ENCODE measurements at regions not wholly inside any gene's neighbourhood (a gene's known extent, or its start where the extent isn't known, plus 50 kb on each side); places are given as distances from the start of the nearest gene placed in this dataset.

DNA sequence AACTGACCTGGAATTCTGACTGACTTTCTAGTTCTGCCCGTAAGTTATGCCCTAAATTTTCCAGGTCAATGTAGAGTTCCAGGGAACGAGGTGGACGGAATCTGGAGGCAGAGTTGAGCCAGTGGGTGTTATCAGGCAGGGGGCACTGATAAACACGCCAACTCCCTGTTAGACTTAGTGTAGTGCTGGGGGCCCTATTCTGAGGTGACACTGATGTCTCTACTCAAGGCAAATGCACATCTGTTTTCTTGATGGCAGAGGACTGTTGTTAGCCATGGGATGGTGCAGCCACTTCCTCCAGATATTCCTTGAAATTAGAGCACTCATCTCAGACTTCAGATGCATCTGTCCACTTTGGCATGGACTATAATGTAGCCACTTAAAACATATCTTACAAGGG lies 83.5 kb downstream of the C9orf152 start:
- H3K27ac Mint-ChIP-seq, result no peak overlapping the region
- DNase-seq (no peak), ATAC-seq (no peak)
- H3K4me1 Mint-ChIP-seq (ENCODE audit: low read depth), result peaks cover 19% of the 10 kb centered on the region
- H3K9me3 Mint-ChIP-seq, result no peaks in the 10 kb centered on the region
- no peak for TF ChIP-seq CTCF (IDR thresholded peaks at IDR 0.05)
- intact Hi-C loops (cut with micrococcal nuclease), result no loop called here
- H3K4me3 Mint-ChIP-seq, result no peak overlapping the region
- ChIA-PET CTCF (no interaction called here), POLR2A (no interaction called here)
- H3K27me3 Mint-ChIP-seq, result no peaks in the 10 kb centered on the region
- H3K36me3 Mint-ChIP-seq (ENCODE audit: low read depth), result no peaks in the 10 kb centered on the region

GRCh38 chr9:110125207-110125751 lies 82.7 kb downstream of the C9orf152 start:
- intact Hi-C loops (cut with micrococcal nuclease), result no loop called here
- H3K9me3 Mint-ChIP-seq, result no peaks in the 10 kb centered on the region
- no peak overlapping the region for H3K27ac Mint-ChIP-seq
- H3K36me3 Mint-ChIP-seq (ENCODE audit: low read depth), result no peaks in the 10 kb centered on the region
- no peak for ATAC-seq
- CTCF ChIA-PET, result no interaction called here
- no peak for TF ChIP-seq CTCF (IDR thresholded peaks at IDR 0.05)
- DNase-seq, result no peak
- POLR2A ChIA-PET, result interaction anchor here (0.9 kb wide), 1 partner anchor 8 kb away, joined by 4 read pairs; no protein-coding TSS in a partner anchor
- no peaks in the 10 kb centered on the region for H3K27me3 Mint-ChIP-seq
- peaks cover 19% of the 10 kb centered on the region for H3K4me1 Mint-ChIP-seq (ENCODE audit: low read depth)
- H3K4me3 Mint-ChIP-seq, result no peak overlapping the region

DNA sequence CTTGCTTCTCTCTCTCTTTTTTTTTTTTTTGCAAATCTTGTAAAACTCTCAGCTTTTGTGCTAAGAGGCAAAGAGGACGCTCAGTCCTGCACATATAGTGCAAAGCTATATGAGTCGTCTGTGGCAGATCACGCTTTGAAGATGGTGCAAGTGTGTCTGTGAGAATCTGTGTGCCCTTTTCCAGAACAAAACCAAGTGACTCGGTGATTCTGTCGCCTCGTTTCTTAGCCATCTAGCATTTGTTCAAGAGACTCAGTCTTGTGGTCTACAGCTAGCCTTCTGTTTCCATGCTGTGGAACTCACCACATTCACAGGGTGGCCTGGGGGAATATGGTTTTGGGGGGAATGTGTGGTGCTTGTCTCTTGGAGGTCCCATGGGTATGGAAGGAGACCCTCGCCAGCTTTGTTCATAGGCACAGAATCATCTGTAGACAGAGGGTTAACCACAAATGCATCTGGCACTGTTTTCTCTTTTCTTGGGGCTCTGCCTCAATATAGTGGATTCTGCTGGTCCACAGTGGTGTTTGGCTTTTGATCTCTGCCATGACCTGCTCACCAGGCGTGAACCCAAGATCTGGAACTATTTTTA lies 82.1 kb downstream of the C9orf152 start:
- peaks cover 19% of the 10 kb centered on the region for H3K4me1 Mint-ChIP-seq (ENCODE audit: low read depth)
- H3K36me3 Mint-ChIP-seq (ENCODE audit: low read depth), result no peaks in the 10 kb centered on the region
- intact Hi-C loops (cut with micrococcal nuclease), result no loop called here
- H3K27ac Mint-ChIP-seq, result no peak overlapping the region
- ChIA-PET POLR2A (interaction anchor here (0.9 kb wide), 1 partner anchor 9 kb away, joined by 4 read pairs; no protein-coding TSS in a partner anchor), CTCF (interaction anchor here (1.0 to 1.4 kb wide), 2 partner anchors 18 to 22 kb away, joined by 3 to 5 read pairs; no protein-coding TSS in a partner anchor)
- H3K27me3 Mint-ChIP-seq, result no peaks in the 10 kb centered on the region
- H3K4me3 Mint-ChIP-seq, result no peak overlapping the region
- TF ChIP-seq CTCF (IDR thresholded peaks at IDR 0.05), result no peak
- DNase-seq (peak; percentile 13), ATAC-seq (peak; percentile 37)
- no peaks in the 10 kb centered on the region for H3K9me3 Mint-ChIP-seq

GRCh38 chr9:110126499-110126941 lies 81.4 kb downstream of the C9orf152 start:
- Mint-ChIP-seq H3K27me3 (no peaks in the 10 kb centered on the region), H3K36me3 (ENCODE audit: low read depth) (no peaks in the 10 kb centered on the region), H3K9me3 (no peaks in the 10 kb centered on the region), H3K4me1 (ENCODE audit: low read depth) (peaks cover 19% of the 10 kb centered on the region), H3K4me3 (no peak overlapping the region), H3K27ac (peak overlapping the region; percentile 58)
- ChIA-PET POLR2A (no interaction called here), CTCF (interaction anchor here (0.6 to 1.4 kb wide), 3 partner anchors 18 to 48 kb away, joined by 3 to 5 read pairs (median 3); no protein-coding TSS in a partner anchor)
- DNase-seq, result no peak
- no peak for TF ChIP-seq CTCF (IDR thresholded peaks at IDR 0.05)
- intact Hi-C loops (cut with micrococcal nuclease), result no loop called here
- peak; percentile 30 for ATAC-seq

All from activated CD8-positive, alpha-beta T cell treated with anti-CD3 and anti-CD28 coated beads for 36 hours (primary cell).